HG03064 (cell line): ENCODE measurements at regions not wholly inside any gene's neighbourhood (a gene's known extent, or its start where the extent isn't known, plus 50 kb on each side); places are given as distances from the start of the nearest gene placed in this dataset.

Experiments used
- ATAC-seq: cut with Tn5 transposase; IDR thresholded peaks from one replicate; pipeline ENCODE4 v1.9.1; 2021; ENCODE audit warnings: low read depth; ENCODE audit not compliant: unreplicated experiment

DNA sequence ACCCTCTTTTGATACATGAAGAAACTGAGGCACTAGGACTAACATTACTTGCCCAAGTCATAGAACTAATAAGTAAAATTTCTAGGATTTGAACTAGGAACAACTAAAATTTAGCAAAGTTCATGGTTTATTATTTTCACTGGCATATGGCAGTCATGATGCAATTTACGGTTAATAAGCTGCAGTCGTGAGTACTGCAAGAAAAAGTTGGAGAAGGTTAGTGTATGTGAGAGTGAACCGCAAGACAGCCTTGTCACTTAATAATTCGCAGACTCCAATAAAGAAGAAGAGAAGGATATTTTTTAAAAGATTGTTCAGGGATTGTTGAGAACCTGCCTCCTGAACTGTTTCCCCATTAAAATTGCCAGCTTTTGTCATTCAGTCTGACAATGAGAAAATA, 663.4 kb upstream of the TENM4 start:
- ATAC-seq: no peak

DNA sequence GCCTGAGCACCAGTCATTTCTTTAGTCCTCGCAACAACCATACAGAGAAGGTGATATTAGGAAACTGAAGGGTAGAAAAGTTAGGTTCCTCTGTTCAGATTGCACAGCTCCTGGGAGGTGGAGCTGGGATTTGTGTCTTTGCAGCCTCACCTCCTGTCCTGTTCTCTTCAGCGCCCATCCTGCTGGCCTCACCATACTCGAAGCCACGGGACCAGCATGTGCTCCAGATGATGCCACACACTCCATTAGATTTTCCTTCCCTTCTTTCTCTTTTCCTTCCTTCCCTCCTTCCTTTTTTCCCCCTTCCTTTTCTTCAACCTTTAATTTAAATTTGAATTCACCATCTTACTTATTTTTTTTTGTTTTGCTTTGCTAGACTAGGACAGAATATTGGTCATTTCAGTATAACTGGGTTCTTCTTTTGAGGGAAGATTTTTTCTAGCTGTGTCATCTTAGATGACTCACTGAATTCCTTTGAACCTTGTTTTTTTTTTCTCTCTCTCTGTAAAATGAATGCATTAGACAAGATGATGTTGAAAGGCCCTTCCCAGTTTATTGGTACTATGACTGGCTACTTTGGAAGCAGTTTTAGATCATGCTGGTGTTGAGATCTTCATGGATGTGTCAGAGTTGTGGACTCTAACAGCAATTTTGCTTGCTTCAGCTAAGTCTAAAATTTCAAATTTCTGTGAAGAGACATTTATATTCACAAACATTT, 662.5 kb upstream of the TENM4 start:
- no peak for ATAC-seq

DNA sequence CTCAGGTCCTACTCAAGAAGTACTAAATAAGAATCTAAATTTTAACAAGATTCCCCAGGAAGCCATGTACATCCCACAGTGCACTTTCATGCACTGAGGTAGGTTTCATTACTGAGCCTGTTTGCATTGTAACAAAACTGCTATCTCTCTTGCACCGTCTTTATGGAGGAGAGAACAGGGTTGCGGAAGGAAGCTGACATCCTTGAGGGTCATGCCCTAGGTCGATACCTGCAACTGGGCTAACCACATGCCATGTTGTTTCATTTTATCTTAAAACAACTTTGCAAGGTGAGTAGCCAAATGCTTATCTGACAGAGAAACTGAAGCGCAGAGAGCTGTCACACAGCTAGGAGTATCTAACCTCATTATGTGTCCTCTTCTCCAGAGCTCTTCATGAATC, 656.3 kb upstream of the TENM4 start:
- ATAC-seq: no peak

DNA sequence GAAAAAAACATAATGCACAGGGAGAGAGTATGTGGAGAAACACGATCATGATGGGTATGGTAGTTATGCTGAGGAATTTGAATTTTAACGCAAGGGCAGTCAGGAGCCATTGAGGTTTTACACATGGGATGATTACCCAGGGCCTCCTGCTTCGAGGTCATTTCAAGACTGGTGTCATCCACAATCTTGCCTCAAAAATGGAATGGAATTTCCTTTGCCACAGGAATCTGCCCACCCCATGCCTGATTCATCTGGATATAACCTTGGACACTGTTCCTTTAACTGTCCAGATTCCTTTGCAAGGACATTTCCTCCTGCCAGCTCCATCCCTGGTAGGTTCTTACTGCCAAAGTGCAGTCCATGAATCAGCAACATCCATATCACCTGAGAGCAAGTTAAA, 655.9 kb upstream of the TENM4 start:
- ATAC-seq: no peak

DNA sequence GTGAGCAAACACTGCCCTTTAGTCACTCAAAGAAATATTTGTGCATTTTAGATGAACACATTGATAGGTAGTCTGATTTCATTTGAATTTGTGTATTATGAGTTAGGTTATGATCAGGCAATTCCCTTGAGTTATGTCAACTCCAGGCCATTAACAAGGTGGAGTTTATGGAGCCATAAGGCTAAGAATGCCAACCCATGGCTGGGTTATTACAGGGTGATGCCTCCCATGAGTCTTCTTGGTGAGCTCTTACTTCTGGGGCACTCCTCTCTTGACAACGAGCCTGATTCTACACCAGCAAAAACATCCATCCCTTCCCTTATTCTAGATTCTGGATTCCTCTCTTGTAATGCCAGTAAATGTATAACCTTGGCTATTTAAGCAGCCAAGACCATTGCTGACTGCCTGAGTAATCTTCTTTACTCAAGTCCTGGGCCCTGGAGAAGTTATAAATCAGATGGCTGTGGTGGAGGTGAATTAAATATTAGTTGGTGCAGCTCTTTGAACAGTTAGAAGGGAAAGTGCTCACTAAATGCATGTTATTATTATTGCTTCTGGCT, 645.7 kb upstream of the TENM4 start:
- no peak for ATAC-seq

DNA sequence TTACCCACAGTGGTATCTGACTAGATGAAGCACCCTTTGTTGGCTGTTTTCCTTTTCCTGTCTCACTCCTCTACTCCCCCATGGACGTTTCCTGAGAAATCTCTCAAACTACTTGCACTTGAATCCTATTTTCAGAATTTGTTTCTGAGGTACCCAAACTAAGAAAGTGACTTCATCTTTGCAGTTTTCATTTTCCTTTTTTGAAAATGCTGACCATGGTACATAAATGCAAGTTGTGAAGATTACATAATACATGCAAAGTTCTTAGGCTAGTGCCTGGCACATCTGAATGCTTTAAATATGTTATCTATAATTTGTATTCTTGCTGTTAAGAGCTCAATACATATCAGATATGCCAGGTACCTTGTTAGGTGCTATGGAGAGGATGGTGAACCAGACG, 644.7 kb upstream of the TENM4 start:
- no peak for ATAC-seq

DNA sequence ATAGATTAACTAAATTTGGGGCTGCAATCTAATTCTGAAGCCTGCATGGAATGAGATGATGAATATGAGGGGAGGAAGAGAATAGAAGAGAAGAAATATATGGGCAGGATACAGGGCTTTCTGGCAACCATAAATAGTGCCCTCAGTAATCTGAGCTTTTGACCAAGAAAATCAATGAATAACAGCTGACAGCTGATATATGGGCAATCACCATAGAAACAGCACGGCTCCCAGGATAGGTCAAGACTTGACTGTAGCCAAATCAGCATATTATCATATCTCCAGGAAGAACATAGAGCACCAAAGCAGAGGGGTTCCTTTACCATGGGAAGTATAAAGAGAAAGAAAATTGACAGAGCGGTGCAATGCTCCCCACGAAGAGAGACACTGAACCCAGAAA, 643.8 kb upstream of the TENM4 start:
- no peak for ATAC-seq

DNA sequence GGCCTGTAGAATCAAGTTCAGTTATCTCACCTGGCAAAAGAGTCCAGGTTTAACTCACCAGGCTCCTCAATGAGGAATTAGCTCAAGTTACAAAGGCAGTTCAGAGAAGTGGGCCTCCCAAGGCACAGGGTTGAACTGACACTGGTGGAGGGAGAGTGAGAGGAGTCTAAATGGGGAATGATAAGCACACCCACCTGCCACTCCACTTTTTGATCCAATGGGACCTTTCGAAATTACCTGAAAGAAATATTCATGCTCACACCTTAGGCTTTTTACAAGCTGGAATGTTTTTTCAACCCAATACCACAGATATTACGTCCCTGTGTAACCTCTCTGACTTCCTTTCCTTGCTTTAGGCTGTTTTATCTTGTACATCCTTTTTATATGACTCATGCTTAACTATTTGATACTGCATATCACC, 642.7 kb upstream of the TENM4 start:
- no peak for ATAC-seq

DNA sequence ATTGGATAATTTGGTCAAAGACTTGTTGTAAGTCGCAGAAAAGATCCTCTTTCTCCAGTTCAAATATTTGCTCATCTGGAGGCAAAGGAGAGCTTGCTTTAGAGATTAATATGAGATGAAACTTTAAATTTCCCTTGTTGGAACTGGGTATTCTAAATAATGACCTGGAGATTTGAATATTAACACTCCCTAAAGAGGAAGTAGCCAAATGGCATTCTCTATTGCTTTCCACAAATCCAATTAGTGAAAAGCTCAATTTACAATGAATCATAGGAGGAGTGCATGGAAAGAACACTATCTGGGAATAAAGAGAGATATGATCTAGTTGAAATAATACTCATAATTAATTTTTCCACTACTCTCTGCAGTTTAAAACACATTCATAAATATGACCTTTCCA, 641.6 kb upstream of the TENM4 start:
- ATAC-seq: no peak

DNA sequence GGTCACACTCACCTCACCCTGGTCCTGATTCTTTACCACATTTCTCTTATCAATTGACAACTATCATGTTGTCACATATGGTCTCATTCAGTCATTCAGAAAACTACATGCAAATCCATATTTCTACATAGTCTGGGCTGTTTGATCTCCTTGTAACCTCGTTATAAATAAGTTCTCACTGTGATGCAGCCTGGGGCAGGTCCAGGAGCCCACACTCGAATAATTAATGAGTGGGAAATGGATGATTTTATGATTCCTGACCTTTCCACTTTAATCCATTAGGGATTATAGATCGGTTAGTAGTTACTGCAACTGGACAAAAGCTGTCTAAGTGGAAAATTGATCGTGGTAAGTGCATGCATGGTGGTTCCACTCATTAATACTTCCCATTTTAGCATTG, 636.3 kb upstream of the TENM4 start:
- no peak for ATAC-seq

DNA sequence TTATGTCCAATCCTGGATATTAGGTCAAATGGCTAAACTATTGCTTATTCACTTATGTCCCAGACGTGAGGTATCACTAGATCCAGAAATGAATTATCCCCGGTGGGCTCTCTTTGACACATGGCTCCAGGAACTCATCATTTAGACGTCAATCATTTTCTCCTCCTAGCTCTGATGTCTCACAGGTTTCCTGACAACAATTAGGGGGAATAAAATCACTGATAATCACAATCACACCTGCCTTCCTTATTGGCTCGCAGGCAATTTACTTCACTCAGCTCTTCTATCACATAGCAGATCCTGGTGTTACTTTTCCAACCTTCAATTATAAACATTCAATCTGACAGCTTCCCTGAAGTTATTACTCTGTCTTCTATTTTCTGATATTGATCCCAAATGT, 634.0 kb upstream of the TENM4 start:
- no peak for ATAC-seq

DNA sequence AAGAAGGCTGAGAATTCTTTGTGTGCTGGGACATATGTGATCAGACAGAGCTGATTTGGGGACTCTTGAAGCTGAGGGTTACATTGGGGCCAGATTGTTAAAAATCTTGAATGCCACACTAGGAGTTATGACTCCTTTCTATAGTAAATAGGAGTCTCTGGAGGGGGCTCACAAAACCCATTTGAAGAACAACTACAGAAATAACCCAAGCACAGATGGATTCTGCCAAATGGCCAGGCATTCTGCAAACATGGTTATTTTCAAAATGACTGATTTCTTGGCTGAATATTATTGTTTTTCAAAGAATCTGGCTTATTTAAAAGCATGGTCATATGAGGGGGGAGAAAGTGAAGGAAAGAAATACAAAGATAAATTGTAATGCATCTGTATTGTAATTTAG, 625.5 kb upstream of the TENM4 start:
- no peak for ATAC-seq

DNA sequence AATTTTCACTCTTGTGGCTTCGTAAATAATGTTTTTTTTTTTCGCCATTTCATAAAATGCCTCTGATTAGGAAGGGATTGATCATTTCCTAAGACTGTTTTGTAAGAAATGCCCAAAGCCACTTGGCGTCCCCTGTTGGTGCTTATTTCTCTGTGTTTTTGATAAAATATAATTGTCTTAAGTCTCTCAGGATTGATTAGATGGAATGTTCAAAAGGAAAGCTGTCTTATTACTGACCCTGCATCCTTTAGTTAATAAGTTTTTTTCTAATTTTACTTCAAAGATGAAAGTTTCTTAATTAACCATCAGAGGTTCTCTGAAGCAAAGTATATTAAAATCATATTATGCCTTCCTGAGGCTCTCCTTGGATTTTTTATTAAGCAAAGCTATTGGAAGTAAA, 624.3 kb upstream of the TENM4 start:
- ATAC-seq: no peak

DNA sequence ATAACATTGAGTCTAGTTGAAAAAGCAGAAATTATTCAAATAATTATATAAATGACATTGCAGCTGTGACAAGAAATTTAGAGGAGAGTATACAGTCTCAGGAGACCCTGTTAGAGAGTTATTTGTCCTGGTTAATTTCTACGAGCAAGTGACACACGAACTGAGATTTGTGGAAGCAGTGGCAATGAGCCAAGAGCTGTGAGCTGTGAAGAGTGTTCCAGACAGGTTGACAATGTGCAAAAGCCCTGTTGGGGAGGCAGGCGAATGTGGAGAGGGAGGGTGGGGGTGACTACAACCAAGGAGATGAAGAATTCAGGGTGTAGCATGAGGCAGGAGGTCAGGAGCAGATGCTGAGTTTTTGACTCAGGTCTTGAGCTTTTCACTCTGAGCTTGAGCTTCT, 620.2 kb upstream of the TENM4 start:
- no peak for ATAC-seq

DNA sequence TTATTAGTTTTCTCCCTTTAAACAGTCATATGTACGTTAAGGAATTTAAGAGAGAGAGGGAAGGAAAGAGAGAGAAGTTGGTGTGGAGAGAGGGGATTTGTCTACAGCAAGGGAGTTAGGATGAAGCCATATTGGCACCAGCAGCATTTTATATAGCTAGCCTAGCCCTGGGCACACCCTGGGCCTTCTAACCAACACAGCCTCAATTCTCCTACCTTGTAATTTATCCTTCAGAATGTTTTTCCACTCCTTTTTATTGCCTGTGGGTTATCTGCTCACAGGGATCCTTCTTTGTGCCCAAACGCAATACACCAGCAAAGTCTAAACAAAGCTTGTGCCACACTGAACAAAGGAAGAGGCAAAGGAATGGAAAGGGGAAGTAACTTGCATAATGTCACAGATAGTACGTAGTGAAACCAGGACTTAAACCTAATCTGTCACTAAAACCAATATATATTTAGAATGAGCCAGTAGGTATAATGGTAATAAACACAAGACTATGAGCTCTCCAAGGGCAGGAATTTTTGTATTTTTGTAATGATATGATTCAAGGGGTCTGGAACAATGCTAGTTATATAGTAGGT, 613.8 kb upstream of the TENM4 start:
- ATAC-seq: no peak

DNA sequence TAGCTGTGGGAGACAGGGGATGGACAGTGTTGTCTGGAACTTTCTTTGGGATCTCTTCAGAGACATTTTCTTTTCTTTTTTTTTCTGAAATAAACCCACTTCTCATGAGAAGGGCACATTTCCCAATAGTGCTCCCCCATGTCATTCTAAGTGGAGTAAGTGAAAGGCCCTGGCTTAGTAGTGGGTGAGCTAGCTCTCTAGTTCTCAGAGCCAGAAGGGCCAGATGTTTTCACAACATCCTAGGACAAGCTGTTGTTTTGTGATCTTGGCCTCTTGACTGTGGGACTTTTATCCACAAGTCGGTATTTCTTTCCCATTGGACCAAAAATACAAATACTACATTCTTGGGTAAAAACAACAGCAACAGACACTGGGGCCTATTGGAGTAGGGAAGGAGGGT, 607.7 kb upstream of the TENM4 start:
- no peak for ATAC-seq

DNA sequence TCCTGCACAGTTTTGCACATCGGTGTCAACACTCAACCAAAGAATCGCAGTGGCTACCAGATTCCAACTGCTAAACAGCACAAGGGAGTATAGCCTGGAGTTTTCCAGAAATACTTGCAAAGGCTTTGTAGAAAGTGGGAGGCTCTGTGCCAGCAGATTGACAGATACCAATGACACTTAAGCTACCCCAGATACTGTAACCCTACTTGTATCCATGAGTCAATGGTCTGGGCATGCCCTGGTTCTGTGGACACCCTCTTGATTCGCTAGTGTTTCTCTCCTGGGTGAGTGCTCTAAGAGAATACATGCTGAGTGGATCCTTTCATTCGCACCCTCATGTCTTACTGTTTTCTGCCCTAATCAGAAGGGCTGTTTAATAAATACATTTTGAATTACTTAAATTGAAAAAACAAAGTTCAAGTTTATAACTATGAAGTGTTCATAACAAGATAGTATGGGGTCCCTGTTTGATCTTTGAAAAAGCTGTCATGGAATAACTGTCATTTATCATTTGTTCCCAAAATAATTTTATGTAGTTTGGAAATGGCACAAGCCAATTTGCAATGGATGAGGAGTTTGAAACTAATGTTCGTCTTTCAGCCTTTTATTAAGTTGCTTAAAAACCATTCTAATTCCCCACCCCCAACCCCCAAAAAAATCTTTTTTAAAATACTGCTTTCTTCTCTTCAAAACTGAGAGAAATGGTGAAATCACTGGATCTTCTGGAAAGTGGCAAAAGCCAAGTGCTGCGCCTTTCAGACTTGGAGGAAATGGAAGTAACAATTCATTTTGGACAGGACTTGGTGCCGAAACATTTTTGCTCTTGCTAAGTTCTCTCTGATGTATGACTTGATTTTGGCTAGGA, 600.5 kb upstream of the TENM4 start:
- no peak for ATAC-seq

DNA sequence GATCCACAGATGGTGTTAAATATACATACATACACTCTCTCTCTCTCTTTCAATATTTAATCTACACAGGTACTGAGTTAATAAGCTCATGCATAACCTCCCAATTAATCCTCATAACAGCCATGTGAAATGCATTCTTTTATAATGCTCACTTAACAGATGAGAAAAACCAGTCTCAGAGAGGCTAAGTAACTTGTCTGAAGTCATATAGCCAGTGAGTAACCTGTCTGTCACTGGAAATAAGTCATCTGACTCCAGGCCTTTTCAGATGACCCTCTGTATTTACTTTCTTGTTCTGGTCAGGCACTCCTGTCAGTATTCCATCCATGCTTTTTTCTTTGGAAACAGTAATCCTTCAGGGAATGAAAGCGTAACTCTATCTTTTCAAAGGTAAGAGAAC, 594.0 kb upstream of the TENM4 start:
- no peak for ATAC-seq

DNA sequence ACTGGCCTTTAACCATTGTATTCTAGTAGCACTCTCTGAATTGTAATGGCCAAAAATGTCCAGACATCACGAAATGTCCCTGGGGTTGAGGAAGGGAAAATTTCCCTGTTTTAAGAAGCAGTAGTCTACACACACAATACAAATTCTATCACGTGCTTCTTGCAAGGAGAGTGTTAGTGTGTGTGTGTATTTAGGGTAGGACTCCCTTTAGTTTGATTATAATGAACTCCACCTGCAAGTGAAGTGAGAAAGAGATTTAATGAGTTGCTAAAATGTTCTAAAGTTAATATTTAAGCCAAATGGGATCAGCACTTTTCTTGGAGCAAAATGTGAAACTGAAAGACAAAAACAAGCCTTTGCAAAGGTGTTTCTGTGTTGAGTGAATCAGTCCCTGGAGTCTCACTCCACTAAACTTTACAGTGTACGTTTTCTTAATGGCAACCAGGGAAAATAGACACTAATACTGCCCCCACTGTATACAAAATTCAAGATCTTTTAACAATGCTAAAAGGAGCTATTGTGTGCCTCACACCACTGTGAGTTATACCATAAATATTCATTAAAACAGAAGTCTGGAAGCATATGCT, 590.3 kb upstream of the TENM4 start:
- ATAC-seq: no peak

DNA sequence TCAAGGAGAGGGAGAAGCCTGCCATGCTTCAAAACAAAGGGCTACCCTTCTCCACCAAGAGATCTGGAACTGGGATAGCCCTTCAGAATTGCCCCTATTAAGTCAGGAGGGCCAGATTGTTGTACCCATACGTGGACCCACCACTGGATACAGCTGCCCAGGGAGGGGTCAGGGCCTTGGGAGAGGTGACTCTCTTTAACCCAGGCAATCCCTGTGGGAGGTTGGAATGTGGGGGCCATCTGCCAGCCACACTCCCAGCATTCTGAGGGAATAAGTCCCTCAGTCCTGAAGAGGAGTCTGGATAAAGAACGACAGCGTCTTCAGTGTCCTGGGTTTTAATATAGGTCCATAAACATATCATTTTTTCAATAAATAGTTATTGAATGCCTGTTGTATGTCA, 588.2 kb upstream of the TENM4 start:
- no peak for ATAC-seq

DNA sequence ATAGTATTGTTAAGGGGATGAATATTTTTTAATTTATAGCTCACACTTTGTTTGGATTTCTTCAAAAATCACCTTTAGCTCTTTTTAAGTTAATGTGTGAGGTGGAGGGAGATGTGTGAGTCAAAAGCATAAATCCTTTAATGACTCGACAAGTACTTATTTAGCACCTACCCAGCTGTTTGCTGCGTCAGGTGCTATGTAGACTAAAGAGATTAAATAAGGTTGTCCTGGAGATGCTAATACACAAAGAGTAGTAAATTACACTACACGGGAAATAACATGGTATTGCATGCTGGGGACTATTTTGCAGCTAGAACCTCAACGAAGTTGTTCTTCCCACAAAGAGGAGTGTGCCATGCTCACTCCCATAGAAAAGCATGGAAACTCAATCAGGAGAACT, 583.3 kb upstream of the TENM4 start:
- ATAC-seq: no peak
